ENCODE measurements at regions not wholly inside any gene's neighbourhood (a gene's known extent, or its start where the extent isn't known, plus 50 kb on each side); places are given as distances from the start of the nearest gene placed in this dataset.

GRCh38 chr16:49022351-49022963 is 259.2 kb downstream of the CBLN1 start:
- Histone ChIP-seq H3K27me3 (peaks cover 21% of the 10 kb centered on the region), H3K9me3 (no peaks in the 10 kb centered on the region), H3K27ac (no peak overlapping the region), H3K4me1 (no peaks in the 10 kb centered on the region), H3K4me3 (no peak overlapping the region), H3K36me3 (no peaks in the 10 kb centered on the region)
- no peak for TF ChIP-seq CTCF (IDR thresholded peaks at IDR 0.05)
- DNase-seq (no peak), ATAC-seq (no peak)
- intact Hi-C loops (cut with DNase I), result no loop called here

- Histone ChIP-seq H3K36me3 (no peaks in the 10 kb centered on the region), H3K27ac (no peak overlapping the region), H3K9me3 (no peaks in the 10 kb centered on the region), H3K4me3 (no peak overlapping the region), H3K27me3 (peaks cover 21% of the 10 kb centered on the region), H3K4me1 (no peaks in the 10 kb centered on the region)
- no peak for DNase-seq
- ATAC-seq, result no peak
- intact Hi-C loops (cut with DNase I), result no loop called here
- no peak for TF ChIP-seq CTCF (IDR thresholded peaks at IDR 0.05)
Measured at GRCh38 chr16:49021136-49021535, 260.5 kb downstream of the CBLN1 start.

- Histone ChIP-seq H3K9me3 (no peaks in the 10 kb centered on the region), H3K27ac (no peak overlapping the region), H3K27me3 (peaks cover 21% of the 10 kb centered on the region), H3K4me1 (no peaks in the 10 kb centered on the region), H3K4me3 (no peak overlapping the region), H3K36me3 (no peaks in the 10 kb centered on the region)
- no peak for TF ChIP-seq CTCF (IDR thresholded peaks at IDR 0.05)
- no peak for DNase-seq
- no peak for ATAC-seq
- intact Hi-C loops (cut with DNase I), result no loop called here
Measured at GRCh38 chr16:49020436-49020835, 261.2 kb downstream of the CBLN1 start.

GRCh38 chr16:49019831-49020230 is 261.8 kb downstream of the CBLN1 start:
- ATAC-seq, result no peak
- intact Hi-C loops (cut with DNase I), result no loop called here
- Histone ChIP-seq H3K4me1 (no peaks in the 10 kb centered on the region), H3K4me3 (no peak overlapping the region), H3K27ac (no peak overlapping the region), H3K36me3 (no peaks in the 10 kb centered on the region), H3K27me3 (peaks cover 22% of the 10 kb centered on the region), H3K9me3 (no peaks in the 10 kb centered on the region)
- no peak for TF ChIP-seq CTCF (IDR thresholded peaks at IDR 0.05)
- no peak for DNase-seq

- ATAC-seq, result no peak
- no peak overlapping the region for H3K4me3 ChIP-seq
- H3K9me3 ChIP-seq, result no peaks in the 10 kb centered on the region
- peaks cover 26% of the 10 kb centered on the region for H3K27me3 ChIP-seq
- TF ChIP-seq CTCF (IDR thresholded peaks at IDR 0.05), result no peak
- H3K4me1 ChIP-seq, result no peaks in the 10 kb centered on the region
- intact Hi-C loops (cut with DNase I), result no loop called here
- DNase-seq, result no peak
- H3K36me3 ChIP-seq, result no peaks in the 10 kb centered on the region
- H3K27ac ChIP-seq, result no peak overlapping the region
Measured at GRCh38 chr16:49019081-49019633, 262.5 kb downstream of the CBLN1 start.

Measured in upper lobe of right lung (tissue), 1 donor.